HG03097 (cell line): ENCODE measurements at regions not wholly inside any gene's neighbourhood (a gene's known extent, or its start where the extent isn't known, plus 50 kb on each side); places are given as distances from the start of the nearest gene placed in this dataset.
"Not testable (repeated sequence)": the region's sequence is repeated elsewhere in the genome, so short reads cannot be mapped to it uniquely, and the experiment has no call there.

Source experiments
- ATAC-seq: cut with Tn5 transposase; IDR thresholded peaks from one replicate; pipeline ENCODE4 v1.9.1; 2021; ENCODE audit not compliant: unreplicated experiment, low FRiP score

DNA sequence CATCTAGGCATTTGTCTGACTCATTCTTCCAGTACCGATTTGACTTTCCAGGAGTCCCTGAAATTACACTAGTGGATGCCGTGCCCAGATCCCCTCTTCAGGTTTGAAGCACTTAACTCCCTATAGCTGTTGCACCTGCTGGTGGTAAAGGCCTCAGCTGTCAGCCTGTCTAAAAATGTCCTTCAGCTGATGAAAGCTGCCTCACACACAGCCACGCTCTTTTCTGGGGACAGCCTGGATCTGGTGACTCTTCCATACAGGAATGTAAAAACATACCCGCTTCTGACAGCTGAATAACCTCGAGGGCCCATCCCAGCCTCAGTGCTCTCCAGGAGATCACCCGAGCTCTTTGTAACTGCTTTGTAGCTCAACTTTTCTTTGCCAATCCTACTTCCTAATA, 534.1 kb upstream of the GRM7 start:
- ATAC-seq: no peak

DNA sequence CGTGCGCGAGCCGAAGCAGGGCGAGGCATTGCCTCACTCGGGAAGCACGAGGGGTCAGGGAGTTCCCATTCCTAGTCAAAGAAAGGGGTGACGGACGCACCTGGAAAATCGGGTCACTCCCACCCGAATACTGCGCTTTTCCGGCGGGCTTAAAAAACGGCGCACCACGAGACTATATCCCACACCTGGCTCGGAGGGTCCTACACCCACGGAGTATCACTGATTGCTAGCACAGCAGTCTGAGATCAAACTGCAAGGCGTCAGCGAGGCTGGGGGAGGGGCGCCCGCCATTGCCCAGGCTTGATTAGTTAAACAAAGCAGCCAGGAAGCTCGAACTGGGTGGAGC, 520.0 kb upstream of the GRM7 start:
- ATAC-seq: not testable (repeated sequence)

DNA sequence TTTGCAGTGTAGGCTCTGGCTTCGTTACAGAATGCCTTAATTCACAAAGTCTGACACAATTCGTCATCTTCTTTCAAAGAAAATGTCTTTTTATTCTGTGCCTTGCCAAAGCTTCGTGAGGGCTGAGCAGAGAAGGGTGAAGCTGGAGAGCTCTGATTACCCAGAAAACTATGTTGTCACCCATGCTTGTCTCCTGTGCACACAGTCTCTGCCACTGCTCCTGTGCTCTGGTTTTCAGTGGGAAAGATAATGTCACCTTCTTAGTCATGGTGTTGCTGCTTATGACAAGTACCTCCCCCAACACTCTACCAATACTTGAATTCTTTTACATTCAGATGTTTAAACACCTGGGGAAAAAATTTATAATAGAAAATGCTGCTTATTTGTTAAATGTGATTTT, 509.2 kb upstream of the GRM7 start:
- ATAC-seq: no peak

DNA sequence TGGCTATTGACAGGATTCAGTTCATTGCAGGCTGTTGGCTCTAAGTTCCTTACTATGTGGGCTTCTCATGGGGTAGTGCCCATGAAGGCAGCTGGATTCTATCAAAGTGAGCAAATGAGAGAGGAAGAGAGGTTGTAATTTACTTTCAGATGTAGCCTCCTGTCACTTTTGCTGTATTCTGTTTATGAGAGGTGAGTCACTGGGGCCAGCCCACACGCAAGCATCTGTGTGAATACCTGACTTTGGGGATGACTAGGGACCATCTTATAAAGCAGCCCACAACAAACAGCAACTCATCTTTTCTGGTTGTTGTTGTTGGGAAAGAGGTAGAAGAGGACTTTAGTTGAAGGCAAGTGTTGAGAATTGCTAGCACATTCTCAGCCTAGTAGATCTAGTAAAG, 506.3 kb upstream of the GRM7 start:
- ATAC-seq: no peak

DNA sequence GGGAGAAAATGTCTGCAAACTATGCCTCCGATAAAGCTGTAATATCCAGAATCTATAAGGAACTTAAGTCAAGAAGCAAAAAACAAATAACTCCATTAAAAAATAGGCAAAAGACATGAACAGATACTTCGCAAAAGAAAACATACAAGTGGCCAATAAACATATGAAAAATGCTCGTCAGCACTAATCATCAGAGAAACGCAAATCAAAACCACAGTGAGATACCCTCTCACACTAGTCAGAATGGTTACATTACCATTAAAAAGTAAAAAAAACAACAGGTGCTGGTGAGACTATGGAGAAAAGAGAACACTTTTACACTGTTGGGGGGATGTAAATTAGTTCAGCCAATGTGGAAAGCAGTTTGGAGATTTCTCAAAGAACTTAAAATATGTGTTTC, 498.5 kb upstream of the GRM7 start:
- ATAC-seq: no peak

DNA sequence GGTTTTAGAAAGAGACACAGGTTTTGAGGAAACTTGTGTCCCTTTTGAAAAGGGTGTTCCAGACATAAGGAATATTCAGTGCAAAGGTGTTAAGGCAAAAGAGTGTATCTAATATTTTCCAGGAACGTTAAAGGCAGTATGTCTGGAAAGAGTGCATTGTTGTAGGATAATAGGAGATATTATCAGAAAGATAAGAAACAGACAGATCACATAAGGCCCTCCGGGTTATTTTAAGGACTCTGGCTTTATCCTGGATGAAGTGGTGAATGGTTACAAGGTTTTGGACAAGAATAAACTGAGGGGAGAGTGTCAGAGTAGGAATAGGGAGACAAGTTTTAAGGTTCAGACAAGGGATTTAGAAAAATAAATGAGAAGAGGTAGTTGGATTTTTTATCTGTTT, 493.7 kb upstream of the GRM7 start:
- ATAC-seq: no peak

DNA sequence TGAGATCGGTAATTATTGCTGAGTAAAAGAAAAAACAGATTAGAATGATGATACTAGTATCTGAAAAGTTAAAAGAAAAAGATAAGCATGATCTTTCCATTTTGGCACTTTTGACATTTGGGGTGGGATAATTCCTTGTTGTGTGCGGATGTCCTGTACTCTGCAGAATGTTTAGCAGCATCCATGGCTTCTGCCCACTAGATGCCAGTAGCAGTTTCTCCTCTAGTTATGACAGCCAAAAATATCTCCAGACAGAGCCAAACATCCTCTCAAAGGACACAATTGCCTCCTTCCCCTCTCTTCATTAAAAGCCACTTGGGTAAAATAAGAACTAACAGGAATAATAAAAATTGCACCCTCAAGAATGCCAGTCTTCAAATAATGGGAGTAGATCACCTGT, 468.8 kb upstream of the GRM7 start:
- ATAC-seq: no peak

DNA sequence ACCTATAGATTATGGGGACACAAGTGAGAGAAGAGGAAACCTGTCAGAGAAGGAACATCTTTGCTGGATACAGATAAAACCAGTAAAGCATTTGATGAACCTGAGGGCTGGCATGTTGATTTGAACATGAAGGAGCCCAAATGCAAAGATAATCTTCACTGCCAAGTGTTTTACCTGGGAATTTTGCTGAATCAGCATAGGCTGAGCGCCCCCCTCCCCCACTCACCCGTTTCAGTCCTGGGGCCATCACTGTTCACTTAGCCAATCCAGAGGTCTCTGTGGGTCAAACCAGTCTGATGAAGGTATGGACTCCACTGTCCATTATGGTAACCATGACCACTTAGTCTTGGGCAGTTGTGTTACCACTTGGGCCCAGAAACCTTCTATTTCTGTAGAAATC, 466.0 kb upstream of the GRM7 start:
- ATAC-seq: no peak

DNA sequence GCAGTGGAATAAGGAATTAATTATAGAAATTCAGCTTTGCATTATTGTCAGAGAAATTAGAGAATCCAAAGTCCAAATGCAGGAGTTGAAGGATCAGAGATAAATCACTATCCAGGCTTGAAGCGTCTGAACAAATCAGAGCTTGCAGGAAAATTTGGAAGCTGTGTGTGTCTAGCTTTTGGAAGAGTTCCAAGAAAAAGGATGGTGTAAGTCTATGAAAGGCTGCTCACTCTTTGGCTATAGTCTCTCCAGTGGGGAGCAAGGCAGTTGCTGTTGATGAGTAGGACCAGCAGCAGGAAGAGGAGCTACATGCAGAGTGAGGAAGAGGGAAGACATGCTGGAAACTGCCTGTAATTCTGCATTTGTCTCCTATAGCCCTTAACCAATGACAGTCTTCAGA, 464.3 kb upstream of the GRM7 start:
- ATAC-seq: no peak

DNA sequence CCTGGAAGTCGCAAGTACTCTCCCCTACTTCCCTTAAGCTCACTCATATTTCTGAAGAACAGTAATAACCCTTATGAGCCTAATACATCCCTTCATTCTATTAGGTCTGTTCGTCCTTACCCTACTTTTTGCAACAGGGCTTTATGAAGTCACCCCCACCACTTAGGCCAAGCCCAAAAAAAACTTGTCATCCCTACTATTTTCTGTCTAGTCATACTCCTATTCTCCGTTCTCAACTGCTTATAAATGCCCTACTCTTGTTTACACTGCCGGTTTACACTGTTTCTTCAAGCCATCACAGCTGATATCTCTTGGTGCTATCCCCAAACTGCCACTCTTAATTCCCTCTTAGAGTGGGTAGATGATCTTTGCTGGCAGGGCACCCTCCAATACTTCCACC, 458.2 kb upstream of the GRM7 start:
- ATAC-seq: not testable (repeated sequence)

DNA sequence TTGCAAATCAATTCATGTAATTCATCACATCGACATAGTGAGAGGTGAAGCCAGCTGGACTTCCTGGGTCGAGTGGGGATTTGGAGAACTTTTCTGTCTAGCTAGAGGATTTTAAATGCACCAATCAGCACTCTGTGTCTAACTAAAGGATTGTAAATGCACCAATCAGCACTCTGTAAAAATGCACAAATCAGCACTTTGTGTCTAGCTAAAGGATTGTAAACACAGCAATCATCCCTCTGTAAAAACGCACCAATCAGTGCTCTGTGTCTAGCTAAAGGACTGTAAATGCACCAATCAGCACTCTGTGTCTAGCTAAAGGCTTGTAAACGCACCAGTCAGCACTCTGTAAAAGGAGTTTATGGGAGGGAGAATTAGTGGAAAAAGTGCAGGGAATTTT, 454.0 kb upstream of the GRM7 start:
- ATAC-seq: not testable (repeated sequence)

DNA sequence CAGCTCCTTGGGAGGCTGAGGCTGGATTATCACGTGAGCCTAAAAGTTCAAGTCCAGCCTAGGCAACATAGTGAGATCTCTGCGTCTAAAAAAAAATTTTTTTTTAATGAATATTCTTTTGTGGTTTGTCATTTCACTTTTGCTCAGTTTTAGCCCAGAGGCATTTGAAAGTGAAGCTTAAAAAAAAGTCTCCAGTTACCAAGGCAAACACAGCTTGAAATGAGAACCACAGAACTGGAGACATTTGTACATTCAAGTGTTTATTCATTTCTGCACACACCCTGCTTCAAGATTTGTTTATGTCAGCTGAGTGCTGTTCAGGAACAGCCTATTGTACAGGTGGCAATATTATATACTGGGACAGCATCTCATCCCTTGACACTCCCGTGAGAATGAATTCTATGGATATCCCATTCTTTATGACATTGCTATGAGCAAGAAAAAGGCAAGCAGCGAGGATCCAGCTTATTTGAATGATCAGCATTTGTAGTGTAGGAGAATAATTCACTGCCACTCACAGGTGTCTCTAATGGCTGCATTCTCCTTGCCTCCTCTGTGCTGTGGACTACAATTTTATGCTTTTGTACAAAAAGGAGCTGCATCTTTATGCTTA, 444.8 kb upstream of the GRM7 start:
- ATAC-seq: no peak

DNA sequence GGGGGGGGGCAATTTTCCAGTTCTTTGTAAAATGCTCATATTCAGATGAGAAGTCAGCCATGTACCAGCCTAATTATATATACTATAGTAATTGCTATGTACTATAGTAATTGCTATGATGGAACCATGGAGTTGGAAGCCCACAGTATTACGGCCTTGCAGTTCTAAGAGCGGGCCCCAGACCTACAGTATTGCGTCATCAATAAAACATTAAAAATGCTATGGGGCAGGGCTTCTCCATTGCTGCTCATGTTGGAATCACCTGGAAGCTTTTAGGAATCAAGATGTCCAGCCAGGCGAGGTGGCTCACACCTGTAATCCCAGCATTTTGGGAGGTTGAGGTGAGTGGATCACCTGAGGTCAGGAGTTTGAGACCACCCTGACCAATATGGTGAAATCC, 443.7 kb upstream of the GRM7 start:
- no peak for ATAC-seq

DNA sequence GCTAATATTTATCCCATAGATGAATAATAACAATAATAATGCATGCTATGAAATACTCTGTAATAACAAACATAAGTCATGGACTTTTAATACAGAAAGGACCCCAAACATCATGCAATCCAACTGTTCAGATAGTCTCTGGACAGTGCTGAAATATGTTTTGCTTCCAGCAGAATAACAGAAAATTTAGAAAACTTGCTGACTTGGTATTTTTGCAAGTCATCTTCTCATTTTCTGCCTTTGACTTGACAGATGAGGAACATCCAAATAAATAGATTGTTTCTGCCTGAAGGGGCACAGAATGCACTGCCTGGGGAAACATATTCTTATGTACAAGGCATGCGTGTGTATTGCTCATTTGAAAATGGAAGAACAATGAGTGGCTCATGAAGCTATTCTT, 442.4 kb upstream of the GRM7 start:
- ATAC-seq: no peak

DNA sequence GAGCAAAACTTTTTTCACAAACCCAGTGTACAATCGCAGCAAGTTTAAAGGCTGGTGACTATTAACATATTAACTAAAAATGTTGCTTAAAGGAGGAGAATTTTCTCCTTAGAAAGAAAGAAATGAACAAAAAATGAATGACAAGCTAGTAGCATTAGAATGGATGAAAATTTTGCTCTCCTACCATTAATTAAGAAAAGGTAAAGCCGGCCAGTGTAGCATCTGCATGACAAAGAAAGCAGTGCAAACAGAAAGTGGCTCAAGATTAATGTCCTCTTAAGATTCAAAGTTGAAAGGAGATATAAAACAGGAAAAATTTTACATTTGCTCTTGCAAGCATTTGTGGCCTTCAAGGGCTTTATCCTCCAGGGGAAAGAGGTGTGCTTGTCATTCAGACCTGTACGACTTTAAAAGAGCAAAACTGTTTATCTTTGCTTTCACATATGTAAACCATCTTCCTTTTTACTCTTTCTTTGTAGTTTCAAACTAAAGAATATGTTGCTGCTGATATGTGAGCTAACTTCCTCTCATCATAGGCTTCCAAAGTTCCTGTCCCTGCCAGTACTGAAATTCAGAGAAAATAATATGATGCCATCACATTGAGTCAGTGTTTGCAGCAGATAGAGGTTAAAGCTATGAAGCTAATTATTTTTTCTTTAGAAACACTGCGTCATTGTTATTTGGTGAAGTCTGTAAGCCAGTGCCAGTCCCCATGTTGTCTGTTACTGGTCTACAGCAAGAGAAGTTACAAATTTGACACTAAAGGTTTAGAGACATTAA, 439.1 kb upstream of the GRM7 start:
- ATAC-seq: no peak

DNA sequence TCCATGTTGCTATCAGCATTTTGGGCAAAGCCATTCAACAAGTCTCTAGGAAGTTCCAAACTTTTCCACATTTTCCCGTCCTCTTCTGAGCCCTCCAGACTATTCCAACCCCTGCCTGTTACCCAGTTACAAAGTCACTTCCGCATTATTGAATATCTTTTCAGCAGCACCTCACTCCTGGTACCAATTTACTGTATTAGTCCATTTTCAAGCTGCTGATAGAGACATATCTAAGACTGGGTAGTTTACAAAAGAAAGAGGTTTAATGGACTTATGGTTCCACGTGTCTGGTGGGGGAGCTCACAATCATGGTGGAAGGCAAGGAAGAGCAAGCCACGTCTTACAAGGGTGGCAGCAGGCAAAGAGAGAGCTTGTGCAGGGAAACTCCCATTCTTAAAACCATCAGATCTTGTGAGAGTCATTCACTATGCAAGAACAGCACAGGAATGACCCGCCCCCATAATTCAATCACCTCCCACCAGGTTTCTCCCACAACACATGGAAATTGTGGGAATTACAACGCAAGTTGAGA, 435.6 kb upstream of the GRM7 start:
- no peak for ATAC-seq

DNA sequence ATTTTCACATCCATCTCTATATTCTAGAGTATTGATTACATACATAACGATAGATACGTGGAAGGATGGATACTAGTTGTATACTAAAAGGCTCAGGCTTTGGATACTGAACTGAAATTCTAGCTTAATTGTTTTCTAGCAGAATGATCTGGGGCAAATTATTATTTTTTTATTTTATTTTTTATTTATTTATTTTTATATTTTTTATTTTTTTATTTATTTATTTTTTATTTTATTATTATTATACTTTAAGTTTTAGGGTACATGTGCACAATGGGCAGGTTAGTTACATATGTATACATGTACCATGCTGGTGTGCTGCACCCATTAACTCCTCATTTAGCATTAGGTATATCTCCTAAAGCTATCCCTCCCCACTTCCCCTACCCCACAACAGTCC, 432.6 kb upstream of the GRM7 start:
- ATAC-seq: not testable (repeated sequence)

DNA sequence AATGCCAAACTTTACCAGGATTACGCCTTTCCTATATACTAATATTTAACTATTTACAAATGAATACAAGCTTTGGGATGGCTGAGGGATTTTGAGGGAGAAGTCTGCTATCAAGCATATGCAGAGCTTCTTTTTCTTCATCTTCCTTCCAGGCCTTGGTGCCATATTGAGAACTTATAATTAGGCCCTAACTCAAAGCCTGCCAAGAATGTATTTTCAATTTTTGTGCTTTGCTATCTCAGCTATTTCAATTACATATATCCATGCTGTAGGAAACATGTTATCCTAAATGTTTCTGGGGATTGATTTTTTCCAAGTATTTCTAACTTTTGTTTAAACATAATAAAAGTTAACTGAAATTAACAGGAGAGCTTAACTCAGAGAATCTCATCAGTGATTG, 425.0 kb upstream of the GRM7 start:
- ATAC-seq: no peak

DNA sequence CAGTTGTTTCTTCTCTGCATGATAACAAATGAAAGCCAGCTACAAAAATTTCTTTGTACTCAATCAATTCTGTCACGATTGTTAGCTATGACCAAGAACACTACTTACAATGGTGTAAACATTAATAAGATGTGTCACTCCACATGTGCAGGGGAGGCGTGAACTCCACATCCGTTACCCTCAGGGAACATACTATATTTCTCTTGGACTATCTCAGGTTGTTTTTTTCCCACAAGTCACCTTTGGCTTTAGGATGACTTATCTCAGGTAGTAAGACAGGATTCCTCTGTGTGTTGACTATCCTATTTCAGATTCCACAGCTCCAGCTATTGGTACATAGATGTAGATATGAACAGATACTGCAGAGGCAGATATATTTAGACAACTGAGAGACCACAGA, 423.3 kb upstream of the GRM7 start:
- ATAC-seq: no peak

DNA sequence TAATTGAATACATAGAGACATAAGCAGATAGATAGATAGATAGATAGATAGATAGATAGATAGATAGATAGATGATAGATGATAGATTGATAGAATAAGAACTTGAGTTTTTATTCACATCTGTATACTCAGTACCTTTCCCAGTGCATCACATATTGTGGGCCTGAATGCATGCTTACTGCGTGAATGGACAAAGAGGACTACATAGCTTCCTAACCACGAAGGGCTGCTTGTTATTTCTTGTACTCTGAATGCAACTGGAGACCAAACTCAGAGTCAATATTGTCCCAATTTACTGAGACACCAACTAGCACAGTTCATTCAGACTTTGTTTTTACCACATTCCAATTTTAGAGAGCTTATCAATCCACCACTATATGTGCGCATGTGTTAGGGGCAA, 422.9 kb upstream of the GRM7 start:
- no peak for ATAC-seq

DNA sequence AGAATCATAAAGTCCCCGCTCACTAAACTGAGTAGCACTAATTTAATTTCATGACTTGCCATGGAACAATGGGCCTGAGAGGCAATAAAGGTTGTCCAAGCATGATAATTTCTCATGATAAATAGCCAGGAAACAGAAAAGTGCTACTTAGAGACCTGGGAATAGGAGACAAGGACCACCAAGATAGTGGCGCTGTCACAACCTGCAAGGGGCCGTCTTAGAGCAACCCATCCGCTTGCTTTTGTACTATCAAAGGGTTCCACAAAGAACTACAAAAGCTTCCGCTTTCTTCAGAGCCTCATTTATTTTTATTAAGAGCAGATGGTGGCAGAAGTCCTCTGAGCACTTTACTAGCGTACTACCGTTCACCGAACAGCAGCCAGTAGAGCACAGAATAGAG, 421.7 kb upstream of the GRM7 start:
- ATAC-seq: no peak

DNA sequence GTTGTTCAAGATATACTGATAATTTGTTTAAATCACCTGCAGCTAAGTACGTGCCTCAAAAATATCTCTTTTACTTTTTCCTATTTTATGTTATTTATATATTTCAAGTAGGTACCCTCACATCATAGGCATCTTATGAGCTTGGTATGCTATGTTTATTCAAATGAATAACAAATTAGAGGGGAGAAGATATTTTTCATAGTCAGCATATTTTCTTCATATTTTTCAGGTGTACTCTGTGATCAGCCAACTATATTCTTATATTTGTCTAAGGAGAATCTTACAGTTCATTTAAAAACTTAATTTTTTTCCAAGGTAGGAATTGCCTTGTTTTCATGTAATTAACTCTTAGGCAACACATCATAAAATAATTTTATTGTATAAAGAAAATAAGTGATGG, 421.1 kb upstream of the GRM7 start:
- ATAC-seq: no peak
